GM21786 (cell line): ENCODE measurements at regions not wholly inside any gene's neighbourhood (a gene's known extent, or its start where the extent isn't known, plus 50 kb on each side); places are given as distances from the start of the nearest gene placed in this dataset.

Source experiments
- ATAC-seq: cut with Tn5 transposase; IDR thresholded peaks from one replicate; pipeline ENCODE4 v1.9.1; 2021; ENCODE audit not compliant: unreplicated experiment

DNA sequence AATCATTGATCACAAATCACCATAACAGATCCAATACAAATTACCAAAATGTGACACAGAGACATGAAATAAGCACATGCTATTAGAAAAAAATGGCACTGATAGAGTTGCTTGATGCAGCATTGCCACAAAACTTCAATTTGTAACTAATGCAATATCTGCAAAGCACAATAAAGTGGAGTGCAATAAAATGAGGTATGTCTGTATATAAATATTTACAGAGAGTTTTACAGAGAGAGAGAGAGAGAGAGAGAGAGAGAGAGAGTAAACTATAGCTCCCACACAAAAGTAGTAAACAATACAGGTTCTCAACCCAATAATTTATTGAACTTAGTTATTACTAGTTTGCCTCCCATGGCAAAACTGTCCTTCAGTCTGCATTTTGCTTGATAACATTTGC lies 1807.0 kb downstream of the SUCLG1 start:
- ATAC-seq: no peak

DNA sequence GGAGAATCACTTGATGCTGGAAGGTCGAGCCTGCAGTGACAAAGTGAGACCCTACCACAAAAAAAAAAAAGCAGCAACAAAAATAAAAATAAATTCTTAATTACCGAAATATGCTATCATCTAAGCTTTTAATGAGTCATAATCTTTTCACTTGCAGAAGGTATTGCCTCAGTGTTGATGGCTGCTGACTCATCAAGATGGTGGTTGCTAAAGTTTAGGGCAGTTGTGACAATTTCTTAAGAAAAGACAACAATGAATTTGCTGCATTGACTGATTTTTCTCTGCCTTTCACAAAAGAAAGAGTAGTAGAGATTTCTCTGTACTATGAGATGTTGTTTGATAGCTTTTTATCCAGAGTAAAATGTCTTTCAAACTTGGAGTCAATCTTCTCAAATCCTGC lies 1809.0 kb downstream of the SUCLG1 start:
- ATAC-seq: no peak

- no peak for ATAC-seq
Measured at GRCh38 chr2:82641598-82642180, 1817.4 kb downstream of the SUCLG1 start.

- ATAC-seq: no peak
Measured at GRCh38 chr2:82636402-82637020, 1822.6 kb downstream of the SUCLG1 start.

DNA sequence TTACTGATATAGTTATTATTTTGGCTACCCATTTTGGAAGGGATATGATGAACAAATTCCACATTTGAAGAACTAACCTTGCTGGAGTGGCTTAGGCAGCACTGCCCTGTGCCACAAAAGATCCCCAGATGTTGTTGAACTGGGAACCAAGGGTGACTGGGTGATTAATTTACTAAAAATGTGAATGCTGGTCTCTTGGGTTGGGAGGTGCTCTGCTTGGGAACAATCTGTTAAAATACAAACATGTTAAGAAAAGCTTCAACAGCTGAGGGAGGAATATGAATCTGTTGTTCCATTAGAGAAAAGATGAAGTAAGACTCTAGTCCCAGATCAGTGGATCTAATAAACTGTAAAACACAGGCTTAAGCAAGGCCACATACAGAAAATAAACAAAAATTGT lies 1860.1 kb downstream of the SUCLG1 start:
- ATAC-seq: no peak

DNA sequence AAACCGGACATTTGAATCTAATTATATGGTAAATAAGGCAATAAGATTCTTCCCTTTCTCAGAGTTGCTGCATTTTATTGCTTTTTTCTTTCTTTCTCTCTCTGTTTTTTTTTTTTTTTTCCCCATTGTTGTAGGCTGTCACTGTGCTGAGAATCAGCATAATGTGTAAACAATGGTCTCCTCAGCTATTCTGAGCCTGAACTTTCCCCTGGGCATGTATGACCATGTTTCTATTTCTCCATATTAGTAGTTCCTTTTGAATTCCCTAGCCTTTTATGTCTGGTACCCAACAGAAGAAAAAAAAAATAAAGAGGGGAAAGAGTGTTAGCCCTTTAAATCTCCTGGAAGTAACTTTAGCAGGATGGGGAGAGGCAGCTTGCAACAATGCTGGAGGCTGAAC lies 1862.5 kb downstream of the SUCLG1 start:
- ATAC-seq: no peak

DNA sequence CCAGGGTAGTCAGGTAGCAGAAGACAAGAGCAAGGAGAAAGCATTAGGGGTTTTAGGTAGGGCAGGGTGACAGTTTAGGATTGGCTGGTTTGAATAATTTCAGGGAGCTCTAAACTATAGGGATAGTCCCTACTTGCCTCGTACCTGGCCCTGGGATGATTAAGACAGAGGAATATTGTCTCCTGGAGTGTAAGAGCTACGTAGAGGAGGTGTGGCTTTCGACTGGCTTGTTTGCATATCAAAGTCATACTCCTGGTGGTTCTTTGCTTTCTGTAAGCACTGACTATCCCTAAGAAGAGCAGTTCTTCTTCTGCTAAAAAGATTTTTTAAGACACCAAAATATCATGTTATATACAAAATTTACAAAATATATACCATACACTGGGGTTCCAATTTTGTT lies 1867.4 kb downstream of the SUCLG1 start:
- ATAC-seq: no peak

DNA sequence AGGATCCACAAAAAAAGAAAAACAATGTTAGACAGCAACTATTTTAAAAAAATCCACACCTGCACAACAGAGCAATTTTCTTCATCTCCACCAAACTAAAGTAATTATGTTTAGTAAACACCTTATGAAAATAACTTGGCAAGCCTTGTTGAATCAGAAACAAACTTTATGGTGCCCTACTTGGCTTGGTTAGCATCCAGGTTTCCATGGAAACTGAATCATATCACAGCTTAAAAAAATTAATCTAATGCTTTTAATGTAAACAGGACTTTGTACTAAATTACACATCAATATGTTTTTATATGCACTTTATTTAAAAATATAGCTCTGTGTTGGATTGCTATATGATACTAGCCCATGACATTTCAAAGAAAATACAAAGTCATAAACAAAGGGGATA lies 1882.4 kb downstream of the SUCLG1 start:
- no peak for ATAC-seq

DNA sequence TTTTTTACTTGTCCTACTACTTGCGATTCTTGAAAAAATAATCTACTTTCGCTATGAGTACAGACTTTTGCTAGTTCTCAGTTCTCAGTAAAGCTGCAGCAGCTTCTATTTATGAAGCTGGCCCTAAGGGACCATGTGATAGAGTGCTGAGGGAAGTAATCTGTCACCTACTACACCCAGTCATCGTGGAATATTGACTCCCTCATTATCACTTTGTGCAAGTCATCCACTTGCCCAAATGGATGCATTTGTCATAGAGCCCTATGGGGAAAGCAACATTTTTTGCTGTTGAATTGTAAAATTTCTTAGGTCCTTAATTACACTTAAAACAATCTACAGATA lies 1919.8 kb downstream of the SUCLG1 start:
- no peak for ATAC-seq

- no peak for ATAC-seq
Measured at GRCh38 chr2:82538590-82539279, 1920.3 kb downstream of the SUCLG1 start.

DNA sequence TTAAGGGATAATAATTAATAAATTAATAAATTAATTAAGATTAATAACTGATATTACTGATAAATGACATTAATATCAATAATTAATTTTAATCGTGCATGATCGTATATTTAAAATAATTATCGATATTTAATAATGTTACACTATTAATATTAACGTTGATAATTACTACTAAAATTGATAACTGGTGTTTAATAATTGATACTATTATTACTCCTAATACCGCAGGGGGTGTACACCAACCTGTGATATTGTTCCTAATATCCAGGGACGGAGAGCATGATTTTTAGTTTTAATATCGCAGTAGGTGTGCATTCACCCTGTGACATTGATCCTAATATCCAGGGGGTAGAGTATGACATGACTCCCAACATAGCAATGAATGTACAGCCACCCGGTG lies 1930.8 kb downstream of the SUCLG1 start:
- ATAC-seq: no peak

GRCh38 chr2:82527124-82527523 lies 1932.0 kb downstream of the SUCLG1 start:
- no peak for ATAC-seq

- ATAC-seq: no peak
Measured at GRCh38 chr2:82526277-82526676, 1932.8 kb downstream of the SUCLG1 start.

DNA sequence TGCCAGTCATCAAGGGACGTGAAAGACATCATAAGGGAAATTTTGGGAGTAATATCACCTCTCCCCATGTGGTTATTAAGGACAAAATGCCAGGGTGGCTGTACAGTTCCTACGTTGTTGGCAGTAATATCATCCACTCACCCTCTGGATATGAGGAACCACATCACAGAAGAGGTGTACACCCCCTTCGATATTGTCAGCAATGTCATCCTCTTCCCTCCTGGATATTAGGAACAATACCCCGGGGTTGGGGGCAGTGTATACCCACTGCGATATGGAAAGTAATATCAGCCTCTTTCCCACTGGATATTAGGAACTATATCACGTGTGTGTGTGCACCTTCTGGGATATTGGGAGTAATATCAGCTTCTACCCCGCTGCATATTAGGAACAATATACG lies 1933.3 kb downstream of the SUCLG1 start:
- no peak for ATAC-seq

- no peak for ATAC-seq
Measured at GRCh38 chr2:82524826-82525225, 1934.3 kb downstream of the SUCLG1 start.

GRCh38 chr2:82511894-82512293 lies 1947.2 kb downstream of the SUCLG1 start:
- no peak for ATAC-seq

- no peak for ATAC-seq
Measured at GRCh38 chr2:82508702-82509101, 1950.4 kb downstream of the SUCLG1 start.

DNA sequence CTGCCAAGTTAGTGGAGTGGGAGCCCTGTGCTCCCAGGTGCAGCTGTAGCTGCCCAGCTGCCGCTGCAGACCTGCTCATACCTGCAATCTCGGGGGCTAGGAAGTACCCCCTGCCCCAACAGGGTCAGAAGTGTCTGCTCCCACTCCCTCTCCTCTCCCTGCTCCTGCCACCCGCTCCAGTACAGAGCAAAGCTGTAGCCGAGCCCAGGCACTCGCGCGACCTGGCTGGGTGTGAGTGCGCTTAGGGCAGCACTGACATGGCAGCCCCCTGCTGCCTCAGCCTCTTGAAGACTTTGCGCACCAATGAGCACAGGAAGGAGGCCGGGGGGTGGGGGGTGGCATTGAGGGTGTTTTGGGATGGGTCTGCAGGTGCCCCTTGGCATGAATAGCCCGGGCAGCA lies 1951.4 kb downstream of the SUCLG1 start:
- no peak for ATAC-seq

DNA sequence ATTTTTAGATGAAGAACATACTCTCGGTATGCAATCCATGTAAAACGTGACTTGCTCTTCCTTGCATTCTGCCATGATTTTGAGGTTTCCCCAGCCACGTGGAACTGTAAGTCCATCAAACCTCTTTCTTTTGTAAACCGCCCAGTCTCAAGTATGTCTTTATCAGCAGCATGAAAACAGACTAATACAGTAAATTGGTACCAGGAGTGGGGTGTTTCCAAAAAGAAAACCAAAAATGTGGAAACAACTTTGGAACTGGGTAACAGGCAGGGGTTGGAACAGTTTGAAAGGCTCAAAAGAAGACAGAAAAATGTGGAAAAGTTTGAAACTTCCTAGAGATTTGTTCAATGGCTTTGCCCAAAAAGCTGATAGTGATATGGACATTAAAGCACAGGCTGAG lies 1957.9 kb downstream of the SUCLG1 start:
- no peak for ATAC-seq

DNA sequence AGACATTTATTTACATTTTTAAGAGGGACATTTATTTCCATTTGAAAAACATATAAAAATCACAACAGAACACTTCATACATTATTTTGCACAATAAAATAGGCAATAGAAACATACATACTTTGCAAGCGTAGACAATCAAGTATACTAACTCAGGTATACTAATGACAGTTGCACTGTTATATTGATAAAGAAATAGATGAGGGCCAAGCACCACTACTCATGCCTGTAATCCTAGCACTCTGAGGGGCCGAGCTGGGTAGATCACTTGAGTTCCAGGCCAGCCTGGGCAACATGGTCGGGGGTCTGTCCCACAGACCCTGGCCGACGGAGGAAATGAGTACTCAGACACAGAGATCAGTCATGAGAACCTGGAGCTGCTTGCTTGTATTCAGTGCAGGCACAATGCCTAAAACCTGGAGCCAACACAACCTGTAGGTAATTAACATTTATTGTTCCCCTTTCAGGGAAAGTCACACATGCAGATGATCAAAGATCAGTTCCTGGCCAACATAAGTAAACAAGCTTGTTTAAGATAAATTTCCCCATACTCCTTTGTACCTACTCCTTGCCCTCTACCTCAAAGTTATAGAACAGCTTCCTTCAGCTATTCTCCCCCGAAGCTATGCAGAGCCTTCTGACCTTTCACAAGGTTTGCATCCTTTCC lies 1960.2 kb downstream of the SUCLG1 start:
- ATAC-seq: no peak

DNA sequence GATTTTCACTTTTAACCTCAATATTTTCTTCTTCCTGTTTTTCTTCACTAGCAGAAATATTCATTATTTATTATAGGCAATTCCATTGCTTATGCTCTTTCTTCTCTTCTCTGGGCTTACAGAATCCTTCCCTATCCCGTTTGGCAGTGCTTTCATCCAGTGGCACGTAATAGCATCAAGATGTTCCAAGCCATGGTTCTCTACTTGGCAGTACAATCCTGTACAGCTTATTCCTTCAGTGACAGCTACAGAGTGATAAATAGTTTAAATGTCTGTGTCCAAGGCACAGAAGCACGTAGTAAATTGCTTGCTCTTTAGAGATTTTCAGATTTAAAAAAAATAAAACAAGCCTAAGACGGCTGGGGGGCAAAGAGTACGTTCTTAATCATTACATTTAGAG lies 1964.3 kb downstream of the SUCLG1 start:
- no peak for ATAC-seq

DNA sequence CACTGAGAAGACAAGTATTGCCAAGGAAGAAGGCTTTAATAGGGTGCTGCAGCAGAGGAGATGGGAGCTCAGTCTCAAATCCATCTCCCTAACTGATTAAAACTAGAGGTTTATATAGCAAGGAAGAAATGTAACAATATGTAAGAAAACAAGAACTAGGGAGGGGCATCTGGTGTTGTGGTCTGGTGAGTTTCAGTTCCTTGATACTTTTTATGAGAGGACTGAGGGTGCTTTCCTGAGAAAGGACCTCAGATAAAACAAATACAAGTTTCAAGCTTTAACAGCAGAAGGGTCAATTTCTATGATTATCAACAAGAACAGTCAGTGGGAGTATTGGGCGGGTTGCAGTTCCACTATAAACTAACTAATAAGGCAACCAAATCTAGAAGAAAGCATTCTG lies 1967.5 kb downstream of the SUCLG1 start:
- ATAC-seq: no peak
